ENCODE measurements at regions not wholly inside any gene's neighbourhood (a gene's known extent, or its start where the extent isn't known, plus 50 kb on each side); places are given as distances from the start of the nearest gene placed in this dataset.

DNA sequence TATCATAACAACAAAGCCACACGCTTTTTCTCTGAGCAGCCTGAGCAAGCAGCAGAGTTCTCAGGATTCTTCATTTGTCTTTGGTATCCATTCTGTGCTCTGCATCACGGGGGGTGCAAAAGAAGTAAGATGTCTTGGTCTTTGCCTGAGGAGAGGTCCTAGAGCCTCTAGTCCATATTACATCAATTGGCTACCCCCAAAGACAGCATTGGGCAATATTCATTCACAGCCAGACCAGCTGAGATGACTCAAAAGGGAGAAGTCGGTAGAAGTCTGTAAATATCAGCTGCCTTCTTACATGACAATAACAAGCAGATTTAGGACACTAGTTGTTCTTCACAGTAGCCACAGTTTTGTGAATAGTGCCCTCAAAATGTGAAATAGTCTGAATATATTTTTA lies 66.6 kb downstream of the FZD1 start:
- H3K4me3 ChIP-seq (ENCODE audit: low read depth in 2 of 2, low read length in 2 of 2) = no peak overlapping the region
- H3K36me3 ChIP-seq (ENCODE audit: control insufficient read depth, insufficient read depth, low read length) = no peaks in the 10 kb centered on the region
- TF ChIP-seq TCF7L2 (IDR thresholded peaks at IDR 0.05; ENCODE audit: low read depth, low read length) (no peak), POLR2AphosphoS5 (IDR thresholded peaks at IDR 0.05; ENCODE audit: low read depth, low read length) (no peak), CTCF (IDR thresholded peaks at IDR 0.05) (no peak), SIN3A (IDR thresholded peaks at IDR 0.05; ENCODE audit: borderline replicate concordance, insufficient read depth, low read depth, low read length) (no peak)
- TF ChIP-seq, protein P1, sequence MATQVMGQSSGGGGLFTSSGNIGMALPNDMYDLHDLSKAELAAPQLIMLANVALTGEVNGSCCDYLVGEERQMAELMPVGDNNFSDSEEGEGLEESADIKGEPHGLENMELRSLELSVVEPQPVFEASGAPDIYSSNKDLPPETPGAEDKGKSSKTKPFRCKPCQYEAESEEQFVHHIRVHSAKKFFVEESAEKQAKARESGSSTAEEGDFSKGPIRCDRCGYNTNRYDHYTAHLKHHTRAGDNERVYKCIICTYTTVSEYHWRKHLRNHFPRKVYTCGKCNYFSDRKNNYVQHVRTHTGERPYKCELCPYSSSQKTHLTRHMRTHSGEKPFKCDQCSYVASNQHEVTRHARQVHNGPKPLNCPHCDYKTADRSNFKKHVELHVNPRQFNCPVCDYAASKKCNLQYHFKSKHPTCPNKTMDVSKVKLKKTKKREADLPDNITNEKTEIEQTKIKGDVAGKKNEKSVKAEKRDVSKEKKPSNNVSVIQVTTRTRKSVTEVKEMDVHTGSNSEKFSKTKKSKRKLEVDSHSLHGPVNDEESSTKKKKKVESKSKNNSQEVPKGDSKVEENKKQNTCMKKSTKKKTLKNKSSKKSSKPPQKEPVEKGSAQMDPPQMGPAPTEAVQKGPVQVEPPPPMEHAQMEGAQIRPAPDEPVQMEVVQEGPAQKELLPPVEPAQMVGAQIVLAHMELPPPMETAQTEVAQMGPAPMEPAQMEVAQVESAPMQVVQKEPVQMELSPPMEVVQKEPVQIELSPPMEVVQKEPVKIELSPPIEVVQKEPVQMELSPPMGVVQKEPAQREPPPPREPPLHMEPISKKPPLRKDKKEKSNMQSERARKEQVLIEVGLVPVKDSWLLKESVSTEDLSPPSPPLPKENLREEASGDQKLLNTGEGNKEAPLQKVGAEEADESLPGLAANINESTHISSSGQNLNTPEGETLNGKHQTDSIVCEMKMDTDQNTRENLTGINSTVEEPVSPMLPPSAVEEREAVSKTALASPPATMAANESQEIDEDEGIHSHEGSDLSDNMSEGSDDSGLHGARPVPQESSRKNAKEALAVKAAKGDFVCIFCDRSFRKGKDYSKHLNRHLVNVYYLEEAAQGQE (IDR thresholded peaks at IDR 0.05; ENCODE audit: insufficient read depth in 1 of 2, low read depth in 2 of 2, low read length in 1 of 2) = no peak
- no peaks in the 10 kb centered on the region for H3K9me3 ChIP-seq (ENCODE audit: control insufficient read depth, insufficient read depth, low read depth, low read length)
- H3K27ac ChIP-seq (ENCODE audit: low read length) = no peak overlapping the region
- no TSS peak for BruUV-seq (replicated peaks)
- CTCF ChIA-PET = no interaction called here
- no peaks in the 10 kb centered on the region for H3K27me3 ChIP-seq (ENCODE audit: control insufficient read depth, insufficient read depth, low read length)
- in situ Hi-C loops (cut with HindIII; ENCODE audit: low pct_unique_long_range_greater_than_20kb, low sequenced_read_pairs) (no loop called here), intact Hi-C loops (cut with micrococcal nuclease; ENCODE audit: unreplicated experiment) (no loop called here)
- ATAC-seq (no peak), DNase-seq (ENCODE audit: low read depth, low spot score) (no peak)
- POLR2A ChIA-PET = no interaction called here
- no peaks in the 10 kb centered on the region for H3K4me1 ChIP-seq (ENCODE audit: control insufficient read depth, insufficient read depth, low read length)

DNA sequence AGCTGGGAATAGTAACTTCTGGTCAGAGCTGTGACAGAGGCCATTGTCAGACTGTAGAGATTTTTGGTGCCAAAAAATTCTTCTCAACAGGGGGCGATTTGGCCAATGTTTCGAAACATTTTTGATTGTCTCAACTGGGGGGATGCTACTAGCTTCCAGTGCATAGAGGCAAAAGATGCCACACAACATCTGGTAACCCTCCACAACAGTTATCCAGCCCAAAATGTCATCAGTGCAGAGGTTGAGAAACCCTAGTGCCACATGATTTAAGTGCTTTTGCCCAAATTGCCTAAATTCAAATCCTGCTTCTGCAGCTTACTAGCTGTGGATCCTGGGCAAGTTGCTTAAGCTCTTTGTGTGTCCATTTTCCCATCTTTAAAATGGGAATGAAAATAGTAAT lies 71.9 kb downstream of the FZD1 start:
- DNase-seq (ENCODE audit: low read depth, low spot score) = no peak
- ChIA-PET CTCF (no interaction called here), POLR2A (no interaction called here)
- Histone ChIP-seq H3K27ac (ENCODE audit: low read length) (no peak overlapping the region), H3K4me3 (ENCODE audit: low read depth in 2 of 2, low read length in 2 of 2) (no peak overlapping the region), H3K4me1 (ENCODE audit: control insufficient read depth, insufficient read depth, low read length) (no peaks in the 10 kb centered on the region), H3K27me3 (ENCODE audit: control insufficient read depth, insufficient read depth, low read length) (no peaks in the 10 kb centered on the region), H3K36me3 (ENCODE audit: control insufficient read depth, insufficient read depth, low read length) (no peaks in the 10 kb centered on the region), H3K9me3 (ENCODE audit: control insufficient read depth, insufficient read depth, low read depth, low read length) (no peaks in the 10 kb centered on the region)
- TF ChIP-seq, protein P1 (IDR thresholded peaks at IDR 0.05; ENCODE audit: insufficient read depth in 1 of 2, low read depth in 2 of 2, low read length in 1 of 2) = no peak
- TF ChIP-seq TCF7L2 (IDR thresholded peaks at IDR 0.05; ENCODE audit: low read depth, low read length) = no peak
- TF ChIP-seq SIN3A (IDR thresholded peaks at IDR 0.05; ENCODE audit: borderline replicate concordance, insufficient read depth, low read depth, low read length) = no peak
- TF ChIP-seq POLR2AphosphoS5 (IDR thresholded peaks at IDR 0.05; ENCODE audit: low read depth, low read length) = no peak
- TF ChIP-seq CTCF (IDR thresholded peaks at IDR 0.05) = no peak
- no TSS peak for BruUV-seq (replicated peaks)
- no peak for ATAC-seq
- in situ Hi-C loops (cut with HindIII; ENCODE audit: low pct_unique_long_range_greater_than_20kb, low sequenced_read_pairs) = no loop called here
- intact Hi-C loops (cut with micrococcal nuclease; ENCODE audit: unreplicated experiment) = no loop called here

Measured in Panc1 (cell line).